OCI-LY3 (cell line): ENCODE measurements at regions not wholly inside any gene's neighbourhood (a gene's known extent, or its start where the extent isn't known, plus 50 kb on each side); places are given as distances from the start of the nearest gene placed in this dataset.
A peak's percentile ranks its signal among the peaks of the same experiment; 100 is the strongest.

ENCODE experiments used
- H2AFZ ChIP-seq: fragments of 200-600, 300-600 bp; shearing (Covaris generic); 2 replicates; pipeline ENCODE4 v1.6.0; 2014; ENCODE audit warnings: antibody characterized with exemption, low read depth, low read length
- H3K27ac ChIP-seq: fragments of 200-600, 300-600 bp; sonication (generic); 2 replicates; pipeline ENCODE4 v1.5.1; 2014; ENCODE audit warnings: mild to moderate bottlenecking, low read length, moderate library complexity, mixed read lengths
- H3K27me3 ChIP-seq: fragments of 200-600, 300-600 bp; sonication (generic); 2 replicates; pipeline ENCODE4 v1.6.1; 2014; ENCODE audit warnings: low read depth, low read length, mixed read lengths
- H3K36me3 ChIP-seq: fragments of 200-600, 300-600 bp; sonication (generic); replicated peaks from 2 replicates; pipeline ENCODE3; 2014; ENCODE audit warnings: low read depth, low read length, mixed read lengths
- H3K4me1 ChIP-seq: fragments of 300-600, 200-600 bp; sonication (generic); 2 replicates; pipeline ENCODE4 v1.6.1; 2014; ENCODE audit warnings: low read length, mixed read lengths
- H3K4me2 ChIP-seq: fragments of 200-600, 300-600 bp; sonication (generic); 2 replicates; pipeline ENCODE4 v1.6.1; 2014; ENCODE audit warnings: low read length, mixed read lengths
- H3K4me3 ChIP-seq: fragments of 300-600, 200-600 bp; sonication (generic); 2 replicates; pipeline ENCODE4 v1.5.1; 2014; ENCODE audit warnings: antibody characterized with exemption, mild to moderate bottlenecking, low read length, moderate library complexity
- H3K79me2 ChIP-seq: fragments of 300-600, 200-600 bp; shearing (Covaris generic); 2 replicates; pipeline ENCODE4 v1.6.1; 2014; ENCODE audit warnings: mild to moderate bottlenecking, low read length, mixed read lengths
- H3K9ac ChIP-seq: fragments of 300-600, 200-600 bp; shearing (Covaris generic); 2 replicates; pipeline ENCODE4 v1.6.0; 2014; ENCODE audit warnings: mild to moderate bottlenecking, low read length, moderate library complexity
- H3K9me3 ChIP-seq: fragments of 200-600, 300-600 bp; shearing (Covaris generic); 2 replicates; pipeline ENCODE4 v1.6.1; 2014; ENCODE audit warnings: low read length, mixed read lengths; ENCODE audit not compliant: insufficient read depth
- H4K20me1 ChIP-seq: fragments of 200-600, 300-600 bp; sonication (generic); 2 replicates; pipeline ENCODE4 v1.6.1; 2016; ENCODE audit warnings: low read length, mixed read lengths; ENCODE audit not compliant: insufficient read depth
- CTCF ChIP-seq: fragments of 200-600, 300-600 bp; sonication (generic); IDR thresholded peaks from 2 replicates; pipeline ENCODE4 v1.5.1; 2014; ENCODE audit warnings: antibody characterized with exemption, low read length, low read depth
- EZH2phosphoT487 ChIP-seq: fragments of 200-600 bp; shearing (Covaris generic); IDR thresholded peaks from 2 replicates; pipeline ENCODE4 v1.6.1; 2018; ENCODE audit warnings: antibody characterized with exemption, mixed run types, low read depth

- H3K4me1 ChIP-seq = no peaks in the 10 kb centered on the region
- H4K20me1 ChIP-seq = no peaks in the 10 kb centered on the region
- no peaks in the 10 kb centered on the region for H3K36me3 ChIP-seq
- H3K27me3 ChIP-seq = no peaks in the 10 kb centered on the region
- H3K4me3 ChIP-seq = no peak overlapping the region
- no peak overlapping the region for H2AFZ ChIP-seq
- H3K9ac ChIP-seq = no peak overlapping the region
- no peak for TF ChIP-seq CTCF
- TF ChIP-seq EZH2phosphoT487 = no peak
- no peaks in the 10 kb centered on the region for H3K9me3 ChIP-seq
- H3K4me2 ChIP-seq = no peak overlapping the region
- no peaks in the 10 kb centered on the region for H3K79me2 ChIP-seq
- no peak overlapping the region for H3K27ac ChIP-seq
Observed at GRCh38 chr1:71345491-71345890, 264.7 kb upstream of the ZRANB2 start.

- Histone ChIP-seq H3K4me2 (no peak overlapping the region), H3K79me2 (no peaks in the 10 kb centered on the region), H3K4me1 (no peaks in the 10 kb centered on the region), H3K9me3 (peaks cover 4% of the 10 kb centered on the region; the same call in 1 of the 2 replicates), H3K36me3 (no peaks in the 10 kb centered on the region), H2AFZ (no peak overlapping the region), H3K27ac (no peak overlapping the region), H3K27me3 (no peaks in the 10 kb centered on the region), H3K9ac (no peak overlapping the region), H3K4me3 (no peak overlapping the region), H4K20me1 (no peaks in the 10 kb centered on the region)
- TF ChIP-seq CTCF (peak; percentile 23; the same call in 1 of the 2 replicates), EZH2phosphoT487 (no peak)
Observed at GRCh38 chr1:71343686-71344416, 263.0 kb upstream of the ZRANB2 start.

GRCh38 chr1:71339238-71339637 is 258.4 kb upstream of the ZRANB2 start:
- Histone ChIP-seq H3K4me2 (no peak overlapping the region), H3K9me3 (peaks cover 9% of the 10 kb centered on the region; the same call in 1 of the 2 replicates), H3K4me3 (no peak overlapping the region), H3K27me3 (no peaks in the 10 kb centered on the region), H3K4me1 (no peaks in the 10 kb centered on the region), H2AFZ (no peak overlapping the region), H4K20me1 (no peaks in the 10 kb centered on the region), H3K27ac (no peak overlapping the region), H3K79me2 (no peaks in the 10 kb centered on the region), H3K36me3 (no peaks in the 10 kb centered on the region), H3K9ac (no peak overlapping the region)
- no peak for TF ChIP-seq EZH2phosphoT487
- no peak for TF ChIP-seq CTCF

GRCh38 chr1:71330991-71331390 is 250.2 kb upstream of the ZRANB2 start:
- no peaks in the 10 kb centered on the region for H3K27me3 ChIP-seq
- TF ChIP-seq CTCF (no peak), EZH2phosphoT487 (no peak)
- H3K9me3 ChIP-seq = no peaks in the 10 kb centered on the region
- H3K27ac ChIP-seq = no peak overlapping the region
- H3K79me2 ChIP-seq = no peaks in the 10 kb centered on the region
- no peaks in the 10 kb centered on the region for H4K20me1 ChIP-seq
- H3K4me3 ChIP-seq = no peak overlapping the region
- H3K4me1 ChIP-seq = no peaks in the 10 kb centered on the region
- no peak overlapping the region for H3K9ac ChIP-seq
- H3K36me3 ChIP-seq = no peaks in the 10 kb centered on the region
- no peak overlapping the region for H2AFZ ChIP-seq
- H3K4me2 ChIP-seq = no peak overlapping the region
